ENCODE measurements at regions not wholly inside any gene's neighbourhood (a gene's known extent, or its start where the extent isn't known, plus 50 kb on each side); places are given as distances from the start of the nearest gene placed in this dataset.

GRCh38 chr9:1948541-1948940 is 66.6 kb upstream of the SMARCA2 start:
- Mint-ChIP-seq H3K27me3 (peaks cover 4% of the 10 kb centered on the region), H3K4me1 (no peaks in the 10 kb centered on the region), H3K4me3 (no peak overlapping the region), H3K9me3 (no peaks in the 10 kb centered on the region), H3K36me3 (no peaks in the 10 kb centered on the region), H3K27ac (no peak overlapping the region)
- DNase-seq: no peak
- CTCF ChIA-PET: no interaction called here

DNA sequence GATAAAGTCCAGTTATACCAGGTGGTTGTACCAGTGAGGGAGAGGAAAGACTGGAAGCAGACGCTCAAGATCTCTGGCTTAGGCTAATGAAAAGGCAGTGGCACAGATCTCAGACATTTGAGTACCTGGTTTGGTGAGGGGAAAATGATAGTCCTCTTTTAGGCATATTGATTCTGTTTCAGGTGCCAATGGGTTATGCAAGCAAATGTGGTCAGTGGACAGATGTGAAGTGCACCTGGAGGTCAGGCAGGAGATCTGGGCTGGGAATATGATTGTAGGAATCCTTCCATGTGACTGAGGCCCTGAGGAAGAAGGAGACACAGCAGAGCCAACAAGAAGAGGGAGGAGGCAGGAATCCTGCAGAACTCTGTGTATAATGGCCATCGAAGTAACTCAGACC is 63.7 kb upstream of the SMARCA2 start:
- Mint-ChIP-seq H3K27ac (no peak overlapping the region), H3K4me3 (no peak overlapping the region), H3K27me3 (peaks cover 4% of the 10 kb centered on the region), H3K4me1 (no peaks in the 10 kb centered on the region), H3K9me3 (no peaks in the 10 kb centered on the region), H3K36me3 (no peaks in the 10 kb centered on the region)
- no peak for DNase-seq
- CTCF ChIA-PET: no interaction called here

- H3K4me3 Mint-ChIP-seq: no peak overlapping the region
- H3K4me1 Mint-ChIP-seq: no peaks in the 10 kb centered on the region
- no peak for DNase-seq
- no peaks in the 10 kb centered on the region for H3K36me3 Mint-ChIP-seq
- H3K27me3 Mint-ChIP-seq: peaks cover 4% of the 10 kb centered on the region
- no peak overlapping the region for H3K27ac Mint-ChIP-seq
- H3K9me3 Mint-ChIP-seq: no peaks in the 10 kb centered on the region
- CTCF ChIA-PET: no interaction called here
Measured at GRCh38 chr9:1952001-1952400, 63.1 kb upstream of the SMARCA2 start.

GRCh38 chr9:1954238-1954637 is 60.9 kb upstream of the SMARCA2 start:
- peaks cover under 1% of the 10 kb centered on the region for H3K27me3 Mint-ChIP-seq
- no peaks in the 10 kb centered on the region for H3K9me3 Mint-ChIP-seq
- H3K36me3 Mint-ChIP-seq: no peaks in the 10 kb centered on the region
- no peak overlapping the region for H3K27ac Mint-ChIP-seq
- CTCF ChIA-PET: no interaction called here
- no peaks in the 10 kb centered on the region for H3K4me1 Mint-ChIP-seq
- no peak for DNase-seq
- H3K4me3 Mint-ChIP-seq: no peak overlapping the region

DNA sequence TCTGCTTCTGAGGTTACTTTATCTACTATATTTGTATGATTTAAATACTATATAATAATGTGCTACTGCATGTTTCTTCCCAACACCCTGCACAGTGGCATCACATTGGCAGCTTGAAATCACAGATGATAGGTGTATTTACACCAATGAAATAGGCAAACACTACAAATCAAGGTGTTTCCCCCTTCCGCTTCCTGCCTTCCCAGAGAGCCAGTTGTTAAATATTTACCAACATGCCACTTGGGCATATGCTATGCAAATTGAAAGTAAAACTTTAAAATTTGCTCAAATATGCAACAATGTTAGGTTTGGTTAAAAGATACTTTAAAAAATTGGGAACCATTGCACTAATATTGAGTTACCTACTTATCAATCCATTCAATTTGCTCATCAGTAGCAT is 58.2 kb upstream of the SMARCA2 start:
- no peak for DNase-seq
- Mint-ChIP-seq H3K9me3 (no peaks in the 10 kb centered on the region), H3K4me1 (no peaks in the 10 kb centered on the region), H3K4me3 (no peak overlapping the region), H3K27me3 (no peaks in the 10 kb centered on the region), H3K36me3 (no peaks in the 10 kb centered on the region), H3K27ac (no peak overlapping the region)
- CTCF ChIA-PET: no interaction called here

- Mint-ChIP-seq H3K27ac (no peak overlapping the region), H3K36me3 (no peaks in the 10 kb centered on the region), H3K4me3 (no peak overlapping the region), H3K9me3 (no peaks in the 10 kb centered on the region), H3K27me3 (no peaks in the 10 kb centered on the region), H3K4me1 (no peaks in the 10 kb centered on the region)
- DNase-seq: no peak
- CTCF ChIA-PET: no interaction called here
Measured at GRCh38 chr9:1957856-1958255, 57.3 kb upstream of the SMARCA2 start.

DNA sequence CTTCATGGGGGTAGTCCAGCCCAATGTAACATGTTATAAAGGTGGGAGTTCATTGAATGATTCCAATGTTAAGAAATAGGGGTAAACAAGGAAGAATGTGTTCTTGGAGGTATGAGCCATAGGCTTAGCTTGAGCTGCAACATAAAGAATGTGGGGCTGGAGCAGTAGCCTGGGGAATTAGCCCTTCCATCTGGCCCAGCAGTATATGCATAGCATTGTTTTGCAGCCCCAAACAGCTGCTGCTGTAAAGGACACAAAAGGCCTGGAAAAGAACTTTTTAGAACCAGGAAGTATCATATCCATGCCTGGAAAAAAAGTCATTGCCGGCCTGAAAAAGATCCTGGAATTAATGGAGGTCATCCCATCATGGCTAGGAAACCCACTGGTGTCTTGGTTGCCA is 55.8 kb upstream of the SMARCA2 start:
- Mint-ChIP-seq H3K36me3 (no peaks in the 10 kb centered on the region), H3K9me3 (no peaks in the 10 kb centered on the region), H3K27me3 (no peaks in the 10 kb centered on the region), H3K4me1 (no peaks in the 10 kb centered on the region), H3K27ac (no peak overlapping the region), H3K4me3 (no peak overlapping the region)
- no peak for DNase-seq
- CTCF ChIA-PET: no interaction called here

DNA sequence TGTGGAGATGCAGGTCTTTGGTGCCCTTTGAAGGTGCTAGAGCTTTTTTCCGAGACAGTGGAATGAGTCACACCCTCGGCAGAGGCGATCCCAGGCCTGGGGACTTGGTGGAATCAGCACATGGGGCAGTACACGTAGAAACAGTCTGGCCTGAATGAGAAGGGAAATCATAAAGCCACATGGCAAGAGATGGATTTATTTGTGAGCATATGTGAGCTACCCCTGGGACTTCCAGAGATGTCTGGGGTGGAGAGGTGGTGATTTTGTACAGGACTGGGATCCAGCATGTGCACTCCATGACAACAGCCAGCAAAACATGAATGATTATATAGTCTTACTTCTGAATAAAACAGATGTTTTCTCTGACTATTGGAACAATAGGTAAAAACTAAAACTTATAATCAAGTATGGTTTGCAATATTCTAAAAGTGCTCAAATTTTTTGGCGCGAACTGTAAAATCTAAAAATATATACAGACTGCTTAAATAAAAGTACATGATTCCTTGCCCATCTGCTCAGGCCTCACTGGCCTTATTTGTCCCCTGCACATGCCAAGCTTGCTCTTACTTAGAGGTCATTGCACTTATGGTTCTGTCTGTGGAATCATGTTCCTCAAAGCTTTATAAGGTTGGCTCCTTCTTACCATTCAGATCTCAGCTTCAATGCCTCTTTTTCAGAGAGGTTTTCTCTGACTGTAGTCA is 54.7 kb upstream of the SMARCA2 start:
- CTCF ChIA-PET: no interaction called here
- H3K4me3 Mint-ChIP-seq: no peak overlapping the region
- no peaks in the 10 kb centered on the region for H3K4me1 Mint-ChIP-seq
- peaks cover 2% of the 10 kb centered on the region for H3K27me3 Mint-ChIP-seq
- no peaks in the 10 kb centered on the region for H3K9me3 Mint-ChIP-seq
- no peaks in the 10 kb centered on the region for H3K36me3 Mint-ChIP-seq
- DNase-seq: no peak
- no peak overlapping the region for H3K27ac Mint-ChIP-seq

- Mint-ChIP-seq H3K36me3 (no peaks in the 10 kb centered on the region), H3K4me1 (no peaks in the 10 kb centered on the region), H3K9me3 (no peaks in the 10 kb centered on the region), H3K4me3 (no peak overlapping the region), H3K27ac (no peak overlapping the region), H3K27me3 (peaks cover 5% of the 10 kb centered on the region)
- no peak for DNase-seq
- CTCF ChIA-PET: no interaction called here
Measured at GRCh38 chr9:1962122-1962521, 53.0 kb upstream of the SMARCA2 start.

DNA sequence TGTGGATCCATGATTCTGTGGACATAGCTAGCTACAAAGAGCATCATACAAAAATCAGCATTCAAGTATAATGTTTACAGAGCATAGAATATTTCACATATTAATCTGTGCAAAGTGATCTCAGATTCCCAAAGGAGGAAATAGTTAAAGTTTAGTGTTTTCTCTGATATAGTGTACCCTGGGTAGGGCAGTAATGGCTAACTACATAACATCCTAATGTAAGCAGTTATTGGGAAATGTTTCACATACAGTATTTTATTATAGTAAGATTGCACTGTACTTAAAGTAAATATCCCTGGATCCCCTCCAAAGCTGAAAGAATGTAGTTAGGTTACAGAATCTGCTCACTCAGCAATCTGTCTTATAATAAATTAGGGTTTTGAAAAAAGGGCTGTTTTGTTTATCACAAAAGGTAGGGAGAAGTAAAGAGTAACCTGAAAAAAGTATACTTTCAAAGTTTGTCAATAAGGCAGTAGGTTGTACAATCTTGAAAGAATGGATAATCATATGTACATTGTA is 52.5 kb upstream of the SMARCA2 start:
- H3K27me3 Mint-ChIP-seq: peaks cover 5% of the 10 kb centered on the region

DNA sequence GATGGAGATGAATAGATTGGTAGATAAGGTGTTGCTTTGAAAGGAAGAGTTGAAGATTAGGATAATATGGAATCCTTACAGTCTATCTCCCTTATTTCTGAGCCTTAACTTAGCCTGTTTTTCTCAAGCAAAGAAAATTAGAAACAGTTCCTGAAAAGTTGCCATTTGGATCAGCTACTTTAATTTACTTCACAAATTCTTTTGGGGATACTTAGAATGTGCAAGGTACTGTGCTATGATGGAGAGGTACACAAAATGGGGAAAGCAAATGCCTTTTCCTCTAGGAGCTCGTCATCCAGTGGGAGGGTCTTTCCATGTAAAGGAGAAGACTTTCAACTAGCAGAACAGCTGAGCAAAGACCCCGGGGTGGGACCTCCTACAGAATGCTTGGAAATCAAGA is 51.1 kb upstream of the SMARCA2 start:
- Mint-ChIP-seq H3K4me1 (no peaks in the 10 kb centered on the region), H3K27ac (no peak overlapping the region), H3K27me3 (peaks cover 5% of the 10 kb centered on the region), H3K4me3 (no peak overlapping the region), H3K9me3 (no peaks in the 10 kb centered on the region), H3K36me3 (no peaks in the 10 kb centered on the region)
- CTCF ChIA-PET: no interaction called here
- DNase-seq: no peak

More for the DNA sequence above, 52.5 kb upstream of the SMARCA2 start:
- DNase-seq: no peak
- CTCF ChIA-PET: no interaction called here
- no peak overlapping the region for H3K4me3 Mint-ChIP-seq
- H3K4me1 Mint-ChIP-seq: no peaks in the 10 kb centered on the region
- no peaks in the 10 kb centered on the region for H3K9me3 Mint-ChIP-seq
- H3K27ac Mint-ChIP-seq: no peak overlapping the region
- H3K36me3 Mint-ChIP-seq: no peaks in the 10 kb centered on the region
